Epithelial cell of esophagus (primary cell): ENCODE measurements at regions not wholly inside any gene's neighbourhood (a gene's known extent, or its start where the extent isn't known, plus 50 kb on each side); places are given as distances from the start of the nearest gene placed in this dataset.

Experiments
- DNase-seq: peaks from one replicate; pipeline ENCODE4 v3.0.0; 2010; ENCODE audit warnings: low read depth
- H3K4me3 ChIP-seq: 2 replicates; pipeline ENCODE4 v1.5.1; 2011; ENCODE audit warnings: mild to moderate bottlenecking, low read length, control low read depth
- TF ChIP-seq, protein P1 (sequence below): IDR thresholded peaks from 2 replicates; pipeline ENCODE4 v1.5.1; 2011; ENCODE audit warnings: low read depth, mild to moderate bottlenecking, low read length, control low read depth, inconsistent platforms; ENCODE audit not compliant: insufficient read depth; ENCODE audit errors: missing control alignments

DNA sequence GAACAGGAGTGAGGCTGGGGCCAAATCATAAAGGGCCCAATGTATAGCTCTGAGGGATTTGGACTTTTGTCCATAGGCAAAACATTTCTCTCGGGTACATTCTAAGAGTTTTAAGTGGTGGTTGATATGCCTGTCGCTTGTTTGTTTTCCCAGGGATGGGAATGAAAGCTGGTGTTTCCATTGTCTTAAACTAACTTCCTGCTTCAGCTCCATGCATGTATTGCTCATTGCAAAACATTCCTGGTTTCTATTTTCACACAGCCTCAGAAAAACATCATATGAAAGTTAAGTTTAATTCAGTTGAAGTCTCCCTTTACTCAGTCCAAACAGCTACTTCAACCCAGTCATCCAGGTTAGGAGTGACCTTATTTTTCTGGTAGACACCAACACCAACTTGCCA lies 235.0 kb downstream of the ACTL7B start:
- H3K4me3 ChIP-seq, result no peak overlapping the region
- TF ChIP-seq, protein P1, sequence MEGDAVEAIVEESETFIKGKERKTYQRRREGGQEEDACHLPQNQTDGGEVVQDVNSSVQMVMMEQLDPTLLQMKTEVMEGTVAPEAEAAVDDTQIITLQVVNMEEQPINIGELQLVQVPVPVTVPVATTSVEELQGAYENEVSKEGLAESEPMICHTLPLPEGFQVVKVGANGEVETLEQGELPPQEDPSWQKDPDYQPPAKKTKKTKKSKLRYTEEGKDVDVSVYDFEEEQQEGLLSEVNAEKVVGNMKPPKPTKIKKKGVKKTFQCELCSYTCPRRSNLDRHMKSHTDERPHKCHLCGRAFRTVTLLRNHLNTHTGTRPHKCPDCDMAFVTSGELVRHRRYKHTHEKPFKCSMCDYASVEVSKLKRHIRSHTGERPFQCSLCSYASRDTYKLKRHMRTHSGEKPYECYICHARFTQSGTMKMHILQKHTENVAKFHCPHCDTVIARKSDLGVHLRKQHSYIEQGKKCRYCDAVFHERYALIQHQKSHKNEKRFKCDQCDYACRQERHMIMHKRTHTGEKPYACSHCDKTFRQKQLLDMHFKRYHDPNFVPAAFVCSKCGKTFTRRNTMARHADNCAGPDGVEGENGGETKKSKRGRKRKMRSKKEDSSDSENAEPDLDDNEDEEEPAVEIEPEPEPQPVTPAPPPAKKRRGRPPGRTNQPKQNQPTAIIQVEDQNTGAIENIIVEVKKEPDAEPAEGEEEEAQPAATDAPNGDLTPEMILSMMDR, result no peak
- peak; percentile 68 for DNase-seq

DNA sequence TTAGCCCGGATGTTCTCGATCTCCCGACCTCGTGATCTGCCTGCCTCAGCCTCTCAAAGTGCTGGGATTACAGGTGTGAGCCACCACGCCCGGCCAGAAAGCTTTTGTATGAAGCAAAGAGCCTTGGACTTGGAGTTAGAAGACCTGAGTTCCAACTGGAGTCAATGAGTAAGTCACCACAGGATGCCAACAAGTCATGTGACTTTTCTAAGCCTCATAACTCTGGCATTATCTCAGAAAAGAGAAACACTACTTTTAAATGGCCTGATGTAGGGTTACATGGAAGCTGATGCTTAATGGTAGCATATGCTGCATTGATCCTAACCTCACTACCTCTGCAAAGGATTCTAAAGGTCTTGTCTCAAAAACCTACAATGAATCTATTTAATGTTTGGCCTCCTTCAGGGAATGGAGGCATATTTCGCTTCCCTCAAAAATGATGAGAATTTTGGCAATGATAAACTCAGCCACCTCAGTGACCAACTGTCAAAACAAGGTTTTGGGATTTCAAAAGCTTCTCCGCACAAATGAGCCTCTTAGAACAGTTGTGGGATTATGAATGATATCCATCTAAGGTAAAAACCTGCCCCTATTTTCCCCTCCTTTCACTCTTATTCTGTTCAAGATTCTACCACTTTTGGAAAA lies 236.8 kb downstream of the ACTL7B start:
- no peak for DNase-seq
- TF ChIP-seq, protein P1, result no peak

DNA sequence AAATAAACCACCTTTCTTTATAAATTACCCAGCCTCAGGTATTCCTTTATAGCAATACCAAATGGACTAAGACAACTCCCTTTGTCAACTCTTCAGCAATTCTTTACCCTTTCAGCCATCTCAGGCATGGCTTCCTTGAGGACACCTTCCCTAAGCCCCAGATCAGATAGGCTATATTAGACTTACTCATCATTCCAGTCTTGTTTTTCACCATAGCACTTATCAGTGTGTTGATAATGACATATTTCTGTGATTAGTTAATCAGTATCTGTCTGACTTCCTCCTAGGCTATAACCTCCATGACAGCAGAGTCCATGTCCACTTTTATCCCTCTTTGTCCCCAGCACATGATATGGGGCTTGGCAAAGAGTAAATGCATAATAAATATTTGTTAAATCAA lies 238.1 kb downstream of the ACTL7B start:
- DNase-seq, result peak; percentile 49
- TF ChIP-seq, protein P1, result no peak
- no peak overlapping the region for H3K4me3 ChIP-seq

More for the DNA sequence above, 236.8 kb downstream of the ACTL7B start:
- no peak overlapping the region for H3K4me3 ChIP-seq

DNA sequence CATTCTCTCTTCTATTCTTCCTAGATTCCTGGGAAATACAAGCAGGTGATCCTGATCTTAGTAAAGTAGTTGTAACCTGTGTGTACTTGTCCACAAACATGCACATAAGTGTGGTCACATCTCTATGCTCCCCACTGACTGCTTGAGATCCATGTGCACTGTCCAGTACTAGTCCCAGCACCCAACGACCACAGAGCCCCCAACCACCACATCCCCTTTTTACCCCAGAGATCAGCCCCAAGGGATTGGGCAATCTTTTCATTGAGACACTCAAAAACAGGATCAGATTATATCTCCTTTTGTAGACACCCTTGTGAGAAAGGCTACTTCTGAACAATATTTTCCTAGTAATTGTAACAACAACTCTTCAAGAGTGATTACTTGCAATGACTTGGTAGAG lies 240.6 kb downstream of the ACTL7B start:
- H3K4me3 ChIP-seq, result no peak overlapping the region
- TF ChIP-seq, protein P1, result no peak
- DNase-seq, result no peak

DNA sequence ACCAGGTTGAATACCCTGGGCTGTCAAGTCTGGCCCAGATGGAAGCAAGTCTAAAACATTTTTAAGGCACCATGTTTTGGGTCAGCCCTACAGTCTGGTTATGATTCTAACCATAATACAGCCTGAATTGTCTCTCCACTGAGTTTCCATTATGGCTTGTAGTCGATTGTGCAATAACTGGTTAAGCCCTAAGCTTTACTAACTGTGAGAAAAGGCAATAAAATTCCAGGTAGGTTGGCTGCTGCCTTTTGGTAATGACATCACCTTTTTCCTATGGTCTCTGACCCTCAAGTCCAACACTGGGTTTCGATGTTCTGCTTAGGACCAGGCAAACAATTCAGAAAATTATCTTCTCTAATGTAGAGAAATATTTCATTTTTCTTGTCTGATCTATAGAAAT lies 243.3 kb downstream of the ACTL7B start:
- H3K4me3 ChIP-seq, result no peak overlapping the region
- TF ChIP-seq, protein P1, result no peak
- peak; percentile 54 for DNase-seq

DNA sequence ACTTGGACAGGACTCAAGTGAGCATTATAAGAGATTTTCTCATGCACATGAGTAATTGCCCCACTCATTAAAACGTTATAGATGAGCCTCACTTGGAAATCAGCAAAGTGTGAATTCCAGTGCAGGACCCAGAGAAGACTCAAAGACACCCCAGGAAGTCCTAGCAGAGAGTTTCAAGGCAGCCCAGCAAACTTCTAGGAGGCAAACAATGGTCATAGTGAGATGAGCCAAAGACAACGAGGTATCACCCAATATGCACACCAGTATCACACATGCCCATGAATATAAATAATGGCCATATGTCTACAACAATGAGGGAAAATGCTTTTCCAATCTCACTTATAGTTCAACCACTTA lies 245.9 kb downstream of the ACTL7B start:
- DNase-seq, result no peak
- TF ChIP-seq, protein P1, result no peak

DNA sequence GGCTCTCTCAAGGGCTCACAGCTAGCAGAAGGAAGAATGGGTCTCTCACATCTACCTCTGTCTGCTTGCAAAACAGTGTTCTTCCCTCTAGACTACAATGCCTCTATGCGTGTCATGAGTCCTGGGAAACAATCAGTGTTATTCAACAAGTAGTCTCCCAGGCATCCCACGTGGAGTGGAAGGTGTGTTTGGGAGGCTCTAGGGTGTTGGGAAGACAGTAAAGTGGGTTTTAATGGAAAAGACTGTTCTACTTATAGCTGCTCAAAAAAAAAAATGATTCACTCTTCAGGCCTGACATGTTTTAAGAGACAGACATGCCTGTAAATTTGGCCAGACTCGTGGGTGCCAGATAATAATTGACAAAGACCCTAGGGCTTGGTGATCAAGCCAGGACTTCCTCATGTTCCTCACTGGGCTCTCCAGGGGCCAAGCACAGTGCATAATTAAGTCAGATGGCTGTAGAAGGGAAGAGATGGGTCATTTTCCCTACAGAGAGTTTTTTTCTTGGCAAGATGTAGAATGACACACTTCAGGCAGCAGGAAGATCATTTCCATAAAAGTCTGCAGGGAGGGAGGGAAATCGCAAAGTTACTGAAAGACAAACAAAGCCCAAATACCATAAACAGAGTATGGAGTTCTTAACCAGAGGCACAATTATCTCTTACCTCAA lies 246.4 kb downstream of the ACTL7B start:
- peak; percentile 82 for DNase-seq
- H3K4me3 ChIP-seq, result no peak overlapping the region
- TF ChIP-seq, protein P1, result no peak

More for the DNA sequence above, 245.9 kb downstream of the ACTL7B start:
- H3K4me3 ChIP-seq, result no peak overlapping the region
